HG03060 (cell line): ENCODE measurements at regions not wholly inside any gene's neighbourhood (a gene's known extent, or its start where the extent isn't known, plus 50 kb on each side); places are given as distances from the start of the nearest gene placed in this dataset.
"Not testable (repeated sequence)": the region's sequence is repeated elsewhere in the genome, so short reads cannot be mapped to it uniquely, and the experiment has no call there.

Experiments
- ATAC-seq: cut with Tn5 transposase; IDR thresholded peaks from one replicate; pipeline ENCODE4 v1.9.1; 2021; ENCODE audit warnings: low read depth, moderate number of reproducible peaks; ENCODE audit not compliant: unreplicated experiment

- no peak for ATAC-seq
These were observed 170.5 kb downstream of the C16orf95 start for GRCh38 chr16:87146676-87147075.

- no peak for ATAC-seq
These were observed 168.1 kb downstream of the C16orf95 start for GRCh38 chr16:87149051-87149450.

GRCh38 chr16:87150262-87150661 lies 166.9 kb downstream of the C16orf95 start:
- ATAC-seq: no peak

- ATAC-seq: no peak
These were observed 166.4 kb downstream of the C16orf95 start for GRCh38 chr16:87150681-87151280.

- ATAC-seq: no peak
These were observed 164.9 kb downstream of the C16orf95 start for GRCh38 chr16:87152221-87152755.

- ATAC-seq: no peak
These were observed 163.9 kb downstream of the C16orf95 start for GRCh38 chr16:87153326-87153725.

- ATAC-seq: not testable (repeated sequence)
These were observed 161.9 kb downstream of the C16orf95 start for GRCh38 chr16:87155315-87155714.

- no peak for ATAC-seq
These were observed 161.0 kb downstream of the C16orf95 start for GRCh38 chr16:87156195-87156594.

GRCh38 chr16:87160234-87160636 lies 157.0 kb downstream of the C16orf95 start:
- no peak for ATAC-seq

GRCh38 chr16:87160701-87161337 lies 156.4 kb downstream of the C16orf95 start:
- ATAC-seq: no peak

- ATAC-seq: not testable (repeated sequence)
These were observed 155.8 kb downstream of the C16orf95 start for GRCh38 chr16:87161410-87161809.

- no peak for ATAC-seq
These were observed 155.1 kb downstream of the C16orf95 start for GRCh38 chr16:87161822-87162676.

GRCh38 chr16:87162799-87163198 lies 154.4 kb downstream of the C16orf95 start:
- not testable (repeated sequence) for ATAC-seq

- no peak for ATAC-seq
These were observed 153.6 kb downstream of the C16orf95 start for GRCh38 chr16:87163637-87164036.

GRCh38 chr16:87165151-87165550 lies 152.0 kb downstream of the C16orf95 start:
- ATAC-seq: no peak

- ATAC-seq: no peak
These were observed 151.3 kb downstream of the C16orf95 start for GRCh38 chr16:87165885-87166284.

GRCh38 chr16:87166321-87166720 lies 150.9 kb downstream of the C16orf95 start:
- ATAC-seq: no peak

- no peak for ATAC-seq
These were observed 150.3 kb downstream of the C16orf95 start for GRCh38 chr16:87166934-87167333.

GRCh38 chr16:87169509-87169995 lies 147.6 kb downstream of the C16orf95 start:
- no peak for ATAC-seq

- ATAC-seq: no peak
These were observed 146.9 kb downstream of the C16orf95 start for GRCh38 chr16:87170310-87170709.

- ATAC-seq: no peak
These were observed 145.5 kb downstream of the C16orf95 start for GRCh38 chr16:87171723-87172122.
